ENCODE measurements at regions not wholly inside any gene's neighbourhood (a gene's known extent, or its start where the extent isn't known, plus 50 kb on each side); places are given as distances from the start of the nearest gene placed in this dataset.

GRCh38 chr2:13401312-13401711, 684.6 kb downstream of the TRIB2 start:
- ChIA-PET CTCF (no interaction called here), POLR2A (no interaction called here)
- Histone ChIP-seq H3K36me3 (ENCODE audit: control insufficient read depth in 2 of 2, insufficient read depth in 1 of 2, low read length in 2 of 2) (no peaks in the 10 kb centered on the region), H3K27ac (ENCODE audit: extremely low read depth, low read depth, low read length) (no peak overlapping the region), H3K9me3 (ENCODE audit: control insufficient read depth, insufficient read depth, low read depth, low read length) (no peaks in the 10 kb centered on the region), H3K4me3 (ENCODE audit: low read depth, low read length) (no peak overlapping the region), H3K4me1 (ENCODE audit: control insufficient read depth, insufficient read depth, low read length) (no peaks in the 10 kb centered on the region)
- TF ChIP-seq HIC1 (tag by site-specific recombination; IDR thresholded peaks at IDR 0.05) (no peak), ZNF19 (tag by site-specific recombination; IDR thresholded peaks at IDR 0.05; ENCODE audit: low read depth) (no peak), BCL11A (tag by site-specific recombination; IDR thresholded peaks at IDR 0.05; ENCODE audit: low read depth) (no peak), ZNF670 (tag by site-specific recombination; IDR thresholded peaks at IDR 0.05; ENCODE audit: low read depth) (no peak)

GRCh38 chr2:13413989-13414388, 697.3 kb downstream of the TRIB2 start:
- no peak overlapping the region for H3K4me3 ChIP-seq (ENCODE audit: low read depth, low read length)
- H3K9me3 ChIP-seq (ENCODE audit: control insufficient read depth, insufficient read depth, low read depth, low read length), result no peaks in the 10 kb centered on the region
- no peaks in the 10 kb centered on the region for H3K4me1 ChIP-seq (ENCODE audit: control insufficient read depth, insufficient read depth, low read length)
- CTCF ChIA-PET, result no interaction called here
- no peaks in the 10 kb centered on the region for H3K36me3 ChIP-seq (ENCODE audit: control insufficient read depth in 2 of 2, insufficient read depth in 1 of 2, low read length in 2 of 2)
- H3K27ac ChIP-seq (ENCODE audit: extremely low read depth, low read depth, low read length), result no peak overlapping the region
- TF ChIP-seq ZFP3 (tag by site-specific recombination; IDR thresholded peaks at IDR 0.05; ENCODE audit: low read depth) (no peak), CTCF (tag by site-specific recombination; IDR thresholded peaks at IDR 0.05) (no peak), ZBTB6 (tag by site-specific recombination; IDR thresholded peaks at IDR 0.05) (no peak), ZNF140 (tag by site-specific recombination; IDR thresholded peaks at IDR 0.05) (no peak), ZBTB44 (tag by site-specific recombination; IDR thresholded peaks at IDR 0.05) (no peak), ZNF10 (tag by site-specific recombination; IDR thresholded peaks at IDR 0.05) (no peak), ZNF350 (tag by site-specific recombination; IDR thresholded peaks at IDR 0.05) (no peak), ZNF791 (tag by site-specific recombination; IDR thresholded peaks at IDR 0.05) (no peak), ZNF704 (tag by site-specific recombination; IDR thresholded peaks at IDR 0.05) (no peak), ZBTB17 (tag by site-specific recombination; IDR thresholded peaks at IDR 0.05) (no peak), ZNF302 (tag by site-specific recombination; IDR thresholded peaks at IDR 0.05; ENCODE audit: low read depth) (no peak), ZNF639 (tag by site-specific recombination; IDR thresholded peaks at IDR 0.05) (no peak), IKZF3 (tag by site-specific recombination; IDR thresholded peaks at IDR 0.05) (no peak), ZFHX2 (tag by site-specific recombination; conservative IDR thresholded peaks at IDR 0.05) (no peak), ZNF175 (tag by site-specific recombination; IDR thresholded peaks at IDR 0.05) (no peak), PRDM10 (tag by site-specific recombination; IDR thresholded peaks at IDR 0.05) (no peak), OVOL3 (tag by site-specific recombination; IDR thresholded peaks at IDR 0.05) (no peak), YY2 (tag by site-specific recombination; IDR thresholded peaks at IDR 0.05) (no peak)
- POLR2A ChIA-PET, result no interaction called here
